ENCODE measurements at regions not wholly inside any gene's neighbourhood (a gene's known extent, or its start where the extent isn't known, plus 50 kb on each side); places are given as distances from the start of the nearest gene placed in this dataset.
"Not testable (repeated sequence)": the region's sequence is repeated elsewhere in the genome, so short reads cannot be mapped to it uniquely, and the experiment has no call there.

- DNase-seq = no peak
- Mint-ChIP-seq H3K36me3 (peaks cover 0 to 4% (median 0%) of the 10 kb centered on the region in 3 donors), H3K27me3 (peaks cover 8 to 42% of the 10 kb centered on the region in 2 donors), H3K27ac (no peak overlapping the region), H3K9me3 (no peaks in the 10 kb centered on the region), H3K4me3 (no peak overlapping the region), H3K4me1 (no peaks in the 10 kb centered on the region)
- Histone ChIP-seq H3K9me3 (ENCODE audit: low read length) (no peaks in the 10 kb centered on the region), H3K36me3 (ENCODE audit: insufficient read depth, low read length) (no peaks in the 10 kb centered on the region), H3K27ac (ENCODE audit: low read depth, low read length) (no peak overlapping the region), H3K4me3 (ENCODE audit: low read length) (no peak overlapping the region), H3K27me3 (ENCODE audit: insufficient read depth, low read length, poor library complexity, severe bottlenecking) (no peaks in the 10 kb centered on the region), H3K4me1 (ENCODE audit: insufficient read depth, low read length) (no peaks in the 10 kb centered on the region)
- ChIA-PET POLR2A (no interaction called here), CTCF (no interaction called here)
Measured at GRCh38 chr6:85764844-85765243, 122.2 kb upstream of the SYNCRIP start.

GRCh38 chr6:85756982-85757381 is 114.3 kb upstream of the SYNCRIP start:
- no peak overlapping the region for H3K4me3 Mint-ChIP-seq
- no peak for DNase-seq
- H3K27me3 Mint-ChIP-seq = peaks cover 9 to 10% of the 10 kb centered on the region in 2 donors
- H3K27ac Mint-ChIP-seq = no peak overlapping the region
- CTCF ChIA-PET = no interaction called here
- no peaks in the 10 kb centered on the region for H3K36me3 ChIP-seq (ENCODE audit: insufficient read depth, low read length)
- no peak overlapping the region for H3K27ac ChIP-seq (ENCODE audit: low read depth, low read length)
- no peak overlapping the region for H3K4me3 ChIP-seq (ENCODE audit: low read length)
- no peaks in the 10 kb centered on the region for H3K27me3 ChIP-seq (ENCODE audit: insufficient read depth, low read length, poor library complexity, severe bottlenecking)
- no peaks in the 10 kb centered on the region for H3K9me3 Mint-ChIP-seq
- POLR2A ChIA-PET = no interaction called here
- H3K36me3 Mint-ChIP-seq = no peaks in the 10 kb centered on the region
- H3K9me3 ChIP-seq (ENCODE audit: low read length) = no peaks in the 10 kb centered on the region
- no peaks in the 10 kb centered on the region for H3K4me1 ChIP-seq (ENCODE audit: insufficient read depth, low read length)
- H3K4me1 Mint-ChIP-seq = no peaks in the 10 kb centered on the region

GRCh38 chr6:85754894-85755293 is 112.2 kb upstream of the SYNCRIP start:
- Histone ChIP-seq H3K4me3 (ENCODE audit: low read length) (no peak overlapping the region), H3K36me3 (ENCODE audit: insufficient read depth, low read length) (no peaks in the 10 kb centered on the region), H3K9me3 (ENCODE audit: low read length) (no peaks in the 10 kb centered on the region), H3K4me1 (ENCODE audit: insufficient read depth, low read length) (no peaks in the 10 kb centered on the region), H3K27me3 (ENCODE audit: insufficient read depth, low read length, poor library complexity, severe bottlenecking) (no peaks in the 10 kb centered on the region), H3K27ac (ENCODE audit: low read depth, low read length) (no peak overlapping the region)
- Mint-ChIP-seq H3K36me3 (no peaks in the 10 kb centered on the region), H3K27me3 (peaks cover 9 to 10% of the 10 kb centered on the region in 2 donors), H3K9me3 (no peaks in the 10 kb centered on the region), H3K27ac (no peak overlapping the region), H3K4me1 (no peaks in the 10 kb centered on the region), H3K4me3 (no peak overlapping the region)
- DNase-seq = no peak
- ChIA-PET POLR2A (no interaction called here), CTCF (no interaction called here)

GRCh38 chr6:85752602-85753001 is 109.9 kb upstream of the SYNCRIP start:
- H3K4me3 ChIP-seq (ENCODE audit: low read length) = no peak overlapping the region
- Mint-ChIP-seq H3K9me3 (no peaks in the 10 kb centered on the region), H3K4me3 (no peak overlapping the region), H3K36me3 (no peaks in the 10 kb centered on the region), H3K27ac (no peak overlapping the region), H3K4me1 (no peaks in the 10 kb centered on the region), H3K27me3 (peaks cover 15 to 21% of the 10 kb centered on the region in 2 donors)
- H3K9me3 ChIP-seq (ENCODE audit: low read length) = no peaks in the 10 kb centered on the region
- H3K4me1 ChIP-seq (ENCODE audit: insufficient read depth, low read length) = no peaks in the 10 kb centered on the region
- no peak for DNase-seq
- H3K27ac ChIP-seq (ENCODE audit: low read depth, low read length) = no peak overlapping the region
- H3K36me3 ChIP-seq (ENCODE audit: insufficient read depth, low read length) = no peaks in the 10 kb centered on the region
- no peaks in the 10 kb centered on the region for H3K27me3 ChIP-seq (ENCODE audit: insufficient read depth, low read length, poor library complexity, severe bottlenecking)
- POLR2A ChIA-PET = no interaction called here
- CTCF ChIA-PET = no interaction called here

GRCh38 chr6:85751374-85752055 is 108.8 kb upstream of the SYNCRIP start:
- Mint-ChIP-seq H3K4me3 (no peak overlapping the region), H3K27ac (no peak overlapping the region), H3K36me3 (no peaks in the 10 kb centered on the region), H3K27me3 (peaks cover 15 to 21% of the 10 kb centered on the region in 2 donors), H3K4me1 (no peaks in the 10 kb centered on the region), H3K9me3 (no peaks in the 10 kb centered on the region)
- no peaks in the 10 kb centered on the region for H3K4me1 ChIP-seq (ENCODE audit: insufficient read depth, low read length)
- H3K27me3 ChIP-seq (ENCODE audit: insufficient read depth, low read length, poor library complexity, severe bottlenecking) = no peaks in the 10 kb centered on the region
- no peak overlapping the region for H3K4me3 ChIP-seq (ENCODE audit: low read length)
- CTCF ChIA-PET = no interaction called here
- DNase-seq = no peak
- H3K27ac ChIP-seq (ENCODE audit: low read depth, low read length) = no peak overlapping the region
- POLR2A ChIA-PET = no interaction called here
- H3K9me3 ChIP-seq (ENCODE audit: low read length) = no peaks in the 10 kb centered on the region
- H3K36me3 ChIP-seq (ENCODE audit: insufficient read depth, low read length) = no peaks in the 10 kb centered on the region

- CTCF ChIA-PET; H3K27me3 ChIP-seq (ENCODE audit: insufficient read depth, low read length, poor library complexity, severe bottlenecking); H3K4me1 Mint-ChIP-seq; H3K36me3 ChIP-seq (ENCODE audit: insufficient read depth, low read length); H3K4me3 Mint-ChIP-seq; H3K36me3 Mint-ChIP-seq; H3K4me1 ChIP-seq (ENCODE audit: insufficient read depth, low read length); H3K27ac ChIP-seq (ENCODE audit: low read depth, low read length); POLR2A ChIA-PET; DNase-seq; H3K4me3 ChIP-seq (ENCODE audit: low read length); H3K27ac Mint-ChIP-seq; H3K9me3 ChIP-seq (ENCODE audit: low read length); H3K9me3 Mint-ChIP-seq: not testable (repeated sequence)
- peaks cover 15 to 21% of the 10 kb centered on the region in 2 donors for H3K27me3 Mint-ChIP-seq
Measured at GRCh38 chr6:85750146-85750545, 107.5 kb upstream of the SYNCRIP start.

- Histone ChIP-seq H3K9me3 (ENCODE audit: low read length) (no peaks in the 10 kb centered on the region), H3K27me3 (ENCODE audit: insufficient read depth, low read length, poor library complexity, severe bottlenecking) (no peaks in the 10 kb centered on the region), H3K27ac (ENCODE audit: low read depth, low read length) (no peak overlapping the region), H3K4me3 (ENCODE audit: low read length) (no peak overlapping the region), H3K4me1 (ENCODE audit: insufficient read depth, low read length) (no peaks in the 10 kb centered on the region), H3K36me3 (ENCODE audit: insufficient read depth, low read length) (no peaks in the 10 kb centered on the region)
- Mint-ChIP-seq H3K4me1 (no peaks in the 10 kb centered on the region), H3K27me3 (peaks cover 15 to 21% of the 10 kb centered on the region in 2 donors), H3K4me3 (no peak overlapping the region), H3K36me3 (no peaks in the 10 kb centered on the region), H3K27ac (no peak overlapping the region), H3K9me3 (no peaks in the 10 kb centered on the region)
- POLR2A ChIA-PET = no interaction called here
- no peak for DNase-seq
- CTCF ChIA-PET = no interaction called here
Measured at GRCh38 chr6:85749236-85749635, 106.5 kb upstream of the SYNCRIP start.

GRCh38 chr6:85747666-85748065 is 105.0 kb upstream of the SYNCRIP start:
- CTCF ChIA-PET = no interaction called here
- Histone ChIP-seq H3K9me3 (ENCODE audit: low read length) (no peaks in the 10 kb centered on the region), H3K4me1 (ENCODE audit: insufficient read depth, low read length) (no peaks in the 10 kb centered on the region), H3K4me3 (ENCODE audit: low read length) (no peak overlapping the region), H3K27me3 (ENCODE audit: insufficient read depth, low read length, poor library complexity, severe bottlenecking) (no peaks in the 10 kb centered on the region), H3K36me3 (ENCODE audit: insufficient read depth, low read length) (no peaks in the 10 kb centered on the region), H3K27ac (ENCODE audit: low read depth, low read length) (no peak overlapping the region)
- Mint-ChIP-seq H3K4me3 (no peak overlapping the region), H3K27ac (no peak overlapping the region), H3K9me3 (no peaks in the 10 kb centered on the region), H3K4me1 (no peaks in the 10 kb centered on the region), H3K27me3 (peaks cover 10 to 21% of the 10 kb centered on the region in 2 donors), H3K36me3 (no peaks in the 10 kb centered on the region)
- POLR2A ChIA-PET = no interaction called here
- no peak for DNase-seq

GRCh38 chr6:85747093-85747492 is 104.4 kb upstream of the SYNCRIP start:
- H3K27me3 Mint-ChIP-seq = peaks cover 10 to 21% of the 10 kb centered on the region in 2 donors
- no peak overlapping the region for H3K4me3 Mint-ChIP-seq
- CTCF ChIA-PET = no interaction called here
- H3K4me3 ChIP-seq (ENCODE audit: low read length) = no peak overlapping the region
- H3K36me3 Mint-ChIP-seq = no peaks in the 10 kb centered on the region
- no peak for DNase-seq
- no peaks in the 10 kb centered on the region for H3K4me1 ChIP-seq (ENCODE audit: insufficient read depth, low read length)
- H3K9me3 ChIP-seq (ENCODE audit: low read length) = no peaks in the 10 kb centered on the region
- H3K27ac ChIP-seq (ENCODE audit: low read depth, low read length) = no peak overlapping the region
- no peaks in the 10 kb centered on the region for H3K27me3 ChIP-seq (ENCODE audit: insufficient read depth, low read length, poor library complexity, severe bottlenecking)
- H3K4me1 Mint-ChIP-seq = no peaks in the 10 kb centered on the region
- no peaks in the 10 kb centered on the region for H3K36me3 ChIP-seq (ENCODE audit: insufficient read depth, low read length)
- no peak overlapping the region for H3K27ac Mint-ChIP-seq
- H3K9me3 Mint-ChIP-seq = peaks cover 0 to 3% (median 0%) of the 10 kb centered on the region in 5 donors
- POLR2A ChIA-PET = no interaction called here
